K562 (cell line): ENCODE measurements at regions not wholly inside any gene's neighbourhood (a gene's known extent, or its start where the extent isn't known, plus 50 kb on each side); places are given as distances from the start of the nearest gene placed in this dataset.

Source experiments
- HDAC1 ChIP-seq, 2 experiments: fragments of 450-650 bp; IDR thresholded peaks; 2 replicates each; pipeline ENCODE4 v1.6.1; 2016 to 2017; ENCODE audit warnings: inconsistent platforms in 1 of 2, mild to moderate bottlenecking in 1 of 2, moderate library complexity in 1 of 2
- MLLT1 ChIP-seq, 2 experiments: fragments of 450-650 bp; IDR thresholded peaks; 2 replicates each; pipeline ENCODE4 v1.6.1; 2016
- NR0B1 ChIP-seq: fragments of 450-650 bp; IDR thresholded peaks from one replicate; pipeline ENCODE4 v1.6.1; 2018; ENCODE audit warnings: mild to moderate bottlenecking, moderate library complexity; ENCODE audit not compliant: partially characterized antibody
- ZNF318 ChIP-seq, 2 experiments: fragments of 450-650 bp; IDR thresholded peaks; 2 replicates each; pipeline ENCODE4 v1.6.1; 2016; ENCODE audit warnings: mild to moderate bottlenecking in 2 of 2, borderline replicate concordance in 1 of 2, low read depth in 1 of 2, moderate library complexity in 1 of 2

- no peak for TF ChIP-seq ZNF318 (IDR thresholded peaks at IDR 0.05; ENCODE audit: borderline replicate concordance in 1 of 2, low read depth in 1 of 2)
- no peak for TF ChIP-seq MLLT1 (IDR thresholded peaks at IDR 0.05)
- TF ChIP-seq HDAC1 (IDR thresholded peaks at IDR 0.05): no peak
- TF ChIP-seq NR0B1: no peak
Measured at GRCh38 chr18:73826098-73826497, 321.5 kb downstream of the FBXO15 start (continued).
